GM12872 (cell line): ENCODE measurements at regions not wholly inside any gene's neighbourhood (a gene's known extent, or its start where the extent isn't known, plus 50 kb on each side); places are given as distances from the start of the nearest gene placed in this dataset.

Experiments
- TF ChIP-seq, protein P1 (sequence below): IDR thresholded peaks from 3 replicates; pipeline ENCODE4 v1.5.1; 2011; ENCODE audit warnings: low read depth, mild to moderate bottlenecking, low read length, moderate library complexity; ENCODE audit not compliant: insufficient read depth

DNA sequence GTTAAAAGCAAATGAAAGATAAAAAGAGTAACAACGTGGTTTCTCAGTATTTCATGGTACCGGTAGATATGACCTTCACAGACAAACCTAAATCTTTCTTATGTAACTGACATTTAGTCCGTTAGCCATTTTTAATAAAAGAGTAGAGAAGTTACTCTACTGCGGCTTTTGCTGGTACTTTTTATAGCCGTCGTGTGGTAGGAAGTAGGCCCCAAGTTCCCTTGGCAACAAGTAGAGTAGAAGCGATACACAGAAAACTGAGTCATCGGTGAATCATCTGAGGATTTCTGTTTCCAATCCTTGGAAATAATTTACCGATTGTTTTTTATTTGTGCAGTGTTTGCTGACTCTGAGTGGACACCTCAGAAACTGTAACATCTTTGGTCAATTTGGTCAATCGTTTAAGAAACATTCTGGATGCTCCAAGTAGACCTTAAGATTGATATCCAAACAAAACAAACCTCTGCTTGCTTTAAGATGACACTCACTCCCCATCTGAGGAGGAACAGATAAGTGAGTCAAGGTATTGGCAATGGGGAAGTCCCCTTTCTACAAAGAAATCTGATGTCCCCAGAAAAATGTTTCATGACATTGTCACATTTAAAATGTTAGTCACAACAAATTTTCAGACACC is 63.9 kb upstream of the AHR start:
- TF ChIP-seq, protein P1, sequence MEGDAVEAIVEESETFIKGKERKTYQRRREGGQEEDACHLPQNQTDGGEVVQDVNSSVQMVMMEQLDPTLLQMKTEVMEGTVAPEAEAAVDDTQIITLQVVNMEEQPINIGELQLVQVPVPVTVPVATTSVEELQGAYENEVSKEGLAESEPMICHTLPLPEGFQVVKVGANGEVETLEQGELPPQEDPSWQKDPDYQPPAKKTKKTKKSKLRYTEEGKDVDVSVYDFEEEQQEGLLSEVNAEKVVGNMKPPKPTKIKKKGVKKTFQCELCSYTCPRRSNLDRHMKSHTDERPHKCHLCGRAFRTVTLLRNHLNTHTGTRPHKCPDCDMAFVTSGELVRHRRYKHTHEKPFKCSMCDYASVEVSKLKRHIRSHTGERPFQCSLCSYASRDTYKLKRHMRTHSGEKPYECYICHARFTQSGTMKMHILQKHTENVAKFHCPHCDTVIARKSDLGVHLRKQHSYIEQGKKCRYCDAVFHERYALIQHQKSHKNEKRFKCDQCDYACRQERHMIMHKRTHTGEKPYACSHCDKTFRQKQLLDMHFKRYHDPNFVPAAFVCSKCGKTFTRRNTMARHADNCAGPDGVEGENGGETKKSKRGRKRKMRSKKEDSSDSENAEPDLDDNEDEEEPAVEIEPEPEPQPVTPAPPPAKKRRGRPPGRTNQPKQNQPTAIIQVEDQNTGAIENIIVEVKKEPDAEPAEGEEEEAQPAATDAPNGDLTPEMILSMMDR = 0 out of 3 replicates have a peak, but pooled peaks have one; percentile 5

- TF ChIP-seq, protein P1 = no peak
These were observed 62.3 kb upstream of the AHR start for GRCh38 chr7:17236171-17236570.

- TF ChIP-seq, protein P1 = no peak
These were observed 61.8 kb upstream of the AHR start for GRCh38 chr7:17236603-17237002.

GRCh38 chr7:17239046-17239445 is 59.4 kb upstream of the AHR start:
- TF ChIP-seq, protein P1 = no peak

GRCh38 chr7:17239683-17240521 is 58.5 kb upstream of the AHR start:
- TF ChIP-seq, protein P1 = no peak

DNA sequence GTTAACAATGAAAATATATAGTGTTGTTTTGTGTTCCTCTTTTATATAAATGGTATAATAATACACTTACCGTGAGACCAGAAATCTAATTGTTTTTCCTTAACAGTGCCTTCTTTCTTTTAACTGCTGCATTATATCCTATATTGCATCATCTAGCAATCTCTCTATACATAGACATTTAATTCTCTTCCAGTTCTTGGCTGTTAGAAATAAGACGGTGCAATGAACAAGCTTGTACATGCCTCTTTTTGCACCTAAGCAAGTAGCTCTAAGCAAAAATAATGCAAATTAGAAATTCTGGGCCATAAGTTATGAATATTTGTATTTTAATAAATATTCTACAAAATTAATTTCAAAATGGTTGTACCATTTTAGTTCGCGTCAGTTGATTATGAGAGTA is 55.9 kb upstream of the AHR start:
- TF ChIP-seq, protein P1 = no peak

DNA sequence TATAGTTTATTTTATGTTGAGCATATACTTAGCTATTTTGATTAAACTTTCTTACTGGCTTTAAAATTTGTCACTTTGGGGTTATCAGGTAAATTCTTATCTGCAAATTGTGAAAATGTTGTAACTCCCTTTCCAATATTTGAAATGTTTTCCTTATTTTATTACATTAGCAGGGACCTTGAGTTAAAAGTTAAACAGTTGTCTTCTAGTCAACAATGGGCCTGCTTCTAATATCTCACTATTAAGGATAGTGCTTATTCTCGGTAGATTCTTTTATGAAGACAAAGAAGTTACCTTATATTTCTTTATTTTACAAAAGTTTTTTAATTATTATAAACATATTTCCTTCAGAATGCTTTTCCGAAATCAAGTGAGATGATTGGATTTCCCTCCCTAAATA is 53.7 kb upstream of the AHR start:
- TF ChIP-seq, protein P1 = no peak
